Activated T-cell treated with anti-CD3 and anti-CD28 coated beads, Interleukin-2, amount 50 U/mL, for 72 hours (primary cell): ENCODE measurements at regions not wholly inside any gene's neighbourhood (a gene's known extent, or its start where the extent isn't known, plus 50 kb on each side); places are given as distances from the start of the nearest gene placed in this dataset.

ENCODE experiments used
- ATAC-seq, 2 donors: fragments of 150-1000 bp; cut with Tn5 transposase; replicated peaks in 1 of 2; 2 replicates each; pipeline ENCODE4 v1.10.0; 2021; ENCODE audit warnings: moderate library complexity in 2 of 2, mild to moderate bottlenecking in 1 of 2
- DNase-seq, 2 donors: peaks; one replicate each; pipeline ENCODE4 v3.0.0; 2021 to 2022; ENCODE audit warnings: mixed read lengths in 1 of 2
- H3K27ac Mint-ChIP-seq: one replicate; pipeline ENCODE4 v1.8.0; 2022; ENCODE audit warnings: mild to moderate bottlenecking, moderate library complexity, mixed read lengths
- H3K27me3 Mint-ChIP-seq: one replicate; pipeline ENCODE4 v1.8.0; 2022; ENCODE audit warnings: low read depth, mixed read lengths
- H3K36me3 Mint-ChIP-seq, 2 donors: one replicate each; pipeline ENCODE4 v1.8.0; 2022; ENCODE audit warnings: mixed read lengths in 2 of 2, mild to moderate bottlenecking in 1 of 2; ENCODE audit not compliant: insufficient read depth in 2 of 2
- H3K4me1 Mint-ChIP-seq: one replicate; pipeline ENCODE4 v1.8.0; 2022; ENCODE audit warnings: low read depth, mixed read lengths
- H3K4me3 Mint-ChIP-seq, 2 donors: one replicate each; pipeline ENCODE4 v1.8.0; 2022; ENCODE audit warnings: mild to moderate bottlenecking in 2 of 2, mixed read lengths in 2 of 2, moderate library complexity in 2 of 2
- H3K9me3 Mint-ChIP-seq, 2 donors: one replicate each; pipeline ENCODE4 v1.8.0; 2022; ENCODE audit warnings: mixed read lengths in 2 of 2

- Mint-ChIP-seq H3K27ac (no peak overlapping the region), H3K4me3 (no peak overlapping the region), H3K9me3 (peaks cover 0 to 4% of the 10 kb centered on the region in 2 donors), H3K36me3 (no peaks in the 10 kb centered on the region), H3K27me3 (no peaks in the 10 kb centered on the region), H3K4me1 (no peaks in the 10 kb centered on the region)
- DNase-seq (no peak), ATAC-seq (no peak)
These were observed 233.1 kb upstream of the DKK2 start for GRCh38 chr4:107269175-107269574.

- ATAC-seq (no peak), DNase-seq (no peak)
- peaks cover 0 to 3% of the 10 kb centered on the region in 2 donors for H3K9me3 Mint-ChIP-seq
- H3K27ac Mint-ChIP-seq: no peak overlapping the region
- no peaks in the 10 kb centered on the region for H3K27me3 Mint-ChIP-seq
- H3K4me1 Mint-ChIP-seq: no peaks in the 10 kb centered on the region
- no peaks in the 10 kb centered on the region for H3K36me3 Mint-ChIP-seq
- H3K4me3 Mint-ChIP-seq: no peak overlapping the region
These were observed 229.7 kb upstream of the DKK2 start for GRCh38 chr4:107265859-107266258.

- H3K36me3 Mint-ChIP-seq: no peaks in the 10 kb centered on the region
These were observed 225.2 kb upstream of the DKK2 start for GRCh38 chr4:107261241-107261874.

GRCh38 chr4:107258359-107258758 lies 222.2 kb upstream of the DKK2 start:
- H3K27me3 Mint-ChIP-seq: no peaks in the 10 kb centered on the region
- no peak for ATAC-seq
- H3K4me3 Mint-ChIP-seq: no peak overlapping the region
- DNase-seq: no peak
- no peaks in the 10 kb centered on the region for H3K4me1 Mint-ChIP-seq
- H3K36me3 Mint-ChIP-seq: no peaks in the 10 kb centered on the region
- peaks cover 0 to under 1% of the 10 kb centered on the region in 2 donors for H3K9me3 Mint-ChIP-seq
- H3K27ac Mint-ChIP-seq: no peak overlapping the region

More at GRCh38 chr4:107261241-107261874, 225.2 kb upstream of the DKK2 start:
- no peaks in the 10 kb centered on the region for H3K4me1 Mint-ChIP-seq
- H3K4me3 Mint-ChIP-seq: no peak overlapping the region
- no peak for DNase-seq
- H3K9me3 Mint-ChIP-seq: peaks cover 0 to 3% of the 10 kb centered on the region in 2 donors
- H3K27me3 Mint-ChIP-seq: no peaks in the 10 kb centered on the region
- no peak overlapping the region for H3K27ac Mint-ChIP-seq
- ATAC-seq: no peak

- DNase-seq (no peak), ATAC-seq (no peak)
- H3K9me3 Mint-ChIP-seq: no peaks in the 10 kb centered on the region
- no peak overlapping the region for H3K4me3 Mint-ChIP-seq
- H3K4me1 Mint-ChIP-seq: no peaks in the 10 kb centered on the region
- no peaks in the 10 kb centered on the region for H3K36me3 Mint-ChIP-seq
- H3K27me3 Mint-ChIP-seq: no peaks in the 10 kb centered on the region
- H3K27ac Mint-ChIP-seq: no peak overlapping the region
These were observed 219.5 kb upstream of the DKK2 start for GRCh38 chr4:107255596-107255995.

GRCh38 chr4:107255114-107255513 lies 219.0 kb upstream of the DKK2 start:
- DNase-seq: no peak
- Mint-ChIP-seq H3K4me3 (no peak overlapping the region), H3K4me1 (no peaks in the 10 kb centered on the region), H3K9me3 (no peaks in the 10 kb centered on the region), H3K36me3 (no peaks in the 10 kb centered on the region), H3K27ac (no peak overlapping the region), H3K27me3 (no peaks in the 10 kb centered on the region)
- ATAC-seq: no peak

- Mint-ChIP-seq H3K27me3 (no peaks in the 10 kb centered on the region), H3K9me3 (peaks cover 0 to 1% of the 10 kb centered on the region in 2 donors), H3K4me1 (no peaks in the 10 kb centered on the region), H3K4me3 (no peak overlapping the region), H3K27ac (no peak overlapping the region), H3K36me3 (no peaks in the 10 kb centered on the region)
- ATAC-seq (no peak), DNase-seq (no peak)
These were observed 217.5 kb upstream of the DKK2 start for GRCh38 chr4:107253579-107254068.

- ATAC-seq (no peak), DNase-seq (no peak)
- no peak overlapping the region for H3K27ac Mint-ChIP-seq
- peaks cover 0 to 1% of the 10 kb centered on the region in 2 donors for H3K9me3 Mint-ChIP-seq
- no peaks in the 10 kb centered on the region for H3K36me3 Mint-ChIP-seq
- H3K27me3 Mint-ChIP-seq: no peaks in the 10 kb centered on the region
- H3K4me3 Mint-ChIP-seq: no peak overlapping the region
- no peaks in the 10 kb centered on the region for H3K4me1 Mint-ChIP-seq
These were observed 217.0 kb upstream of the DKK2 start for GRCh38 chr4:107253090-107253489.

GRCh38 chr4:107252571-107252970 lies 216.5 kb upstream of the DKK2 start:
- Mint-ChIP-seq H3K27me3 (no peaks in the 10 kb centered on the region), H3K27ac (no peak overlapping the region), H3K4me3 (no peak overlapping the region), H3K9me3 (peaks cover 0 to 1% of the 10 kb centered on the region in 2 donors), H3K4me1 (no peaks in the 10 kb centered on the region), H3K36me3 (no peaks in the 10 kb centered on the region)
- no peak for ATAC-seq
- no peak for DNase-seq

GRCh38 chr4:107248571-107248970 lies 212.5 kb upstream of the DKK2 start:
- no peaks in the 10 kb centered on the region for H3K36me3 Mint-ChIP-seq
- H3K27me3 Mint-ChIP-seq: no peaks in the 10 kb centered on the region
- ATAC-seq (no peak), DNase-seq (no peak)
- H3K4me1 Mint-ChIP-seq: no peaks in the 10 kb centered on the region
- H3K9me3 Mint-ChIP-seq: peaks cover 0 to 1% of the 10 kb centered on the region in 2 donors
- H3K27ac Mint-ChIP-seq: no peak overlapping the region
- no peak overlapping the region for H3K4me3 Mint-ChIP-seq

GRCh38 chr4:107247738-107248137 lies 211.6 kb upstream of the DKK2 start:
- Mint-ChIP-seq H3K4me1 (no peaks in the 10 kb centered on the region), H3K27me3 (no peaks in the 10 kb centered on the region), H3K27ac (no peak overlapping the region), H3K9me3 (peaks cover 0 to 1% of the 10 kb centered on the region in 2 donors), H3K36me3 (no peaks in the 10 kb centered on the region), H3K4me3 (no peak overlapping the region)
- no peak for ATAC-seq
- DNase-seq: no peak

- DNase-seq (no peak), ATAC-seq (no peak)
- H3K27me3 Mint-ChIP-seq: no peaks in the 10 kb centered on the region
- no peak overlapping the region for H3K4me3 Mint-ChIP-seq
- H3K36me3 Mint-ChIP-seq: no peaks in the 10 kb centered on the region
- no peak overlapping the region for H3K27ac Mint-ChIP-seq
- H3K9me3 Mint-ChIP-seq: peaks cover 0 to 1% of the 10 kb centered on the region in 2 donors
- H3K4me1 Mint-ChIP-seq: no peaks in the 10 kb centered on the region
These were observed 210.6 kb upstream of the DKK2 start for GRCh38 chr4:107246761-107247160.

GRCh38 chr4:107243141-107243781 lies 207.1 kb upstream of the DKK2 start:
- H3K27me3 Mint-ChIP-seq: no peaks in the 10 kb centered on the region
- no peak overlapping the region for H3K4me3 Mint-ChIP-seq
- H3K4me1 Mint-ChIP-seq: no peaks in the 10 kb centered on the region
- ATAC-seq: no peak
- no peaks in the 10 kb centered on the region for H3K9me3 Mint-ChIP-seq
- H3K27ac Mint-ChIP-seq: no peak overlapping the region
- H3K36me3 Mint-ChIP-seq: no peaks in the 10 kb centered on the region
- no peak for DNase-seq

GRCh38 chr4:107220976-107221375 lies 184.9 kb upstream of the DKK2 start:
- DNase-seq (no peak), ATAC-seq (no peak)
- H3K4me1 Mint-ChIP-seq: no peaks in the 10 kb centered on the region
- H3K27me3 Mint-ChIP-seq: no peaks in the 10 kb centered on the region
- H3K27ac Mint-ChIP-seq: no peak overlapping the region
- H3K4me3 Mint-ChIP-seq: no peak overlapping the region
- no peaks in the 10 kb centered on the region for H3K36me3 Mint-ChIP-seq
- peaks cover 0 to 2% of the 10 kb centered on the region in 2 donors for H3K9me3 Mint-ChIP-seq
